ENCODE measurements at regions not wholly inside any gene's neighbourhood (a gene's known extent, or its start where the extent isn't known, plus 50 kb on each side); places are given as distances from the start of the nearest gene placed in this dataset.

DNA sequence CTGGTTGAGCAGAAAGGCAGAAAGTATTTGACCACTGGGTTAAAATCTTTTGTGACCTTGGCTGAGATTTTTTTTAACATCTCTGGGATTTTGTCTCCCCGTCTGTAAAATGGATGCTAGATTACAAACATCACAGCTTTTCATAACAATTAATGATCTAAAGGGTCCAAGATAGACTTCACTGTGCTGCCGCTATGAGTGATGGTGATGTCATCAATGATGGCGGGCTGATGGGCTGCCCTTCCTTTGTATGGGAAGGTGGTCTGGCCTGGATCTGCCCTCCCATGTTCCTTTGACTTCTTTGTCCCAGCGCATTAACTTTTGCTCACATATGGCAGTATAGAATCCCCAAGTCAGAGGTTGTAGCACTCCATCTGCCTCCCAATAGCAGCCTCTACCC is 116.7 kb downstream of the IRX5 start:
- H3K36me3 ChIP-seq (ENCODE audit: insufficient read depth, low read length) = no peaks in the 10 kb centered on the region
- H3K4me1 ChIP-seq (ENCODE audit: insufficient read depth, low read length, poor library complexity, severe bottlenecking) = peaks cover 7% of the 10 kb centered on the region
- no peaks in the 10 kb centered on the region for H3K27me3 ChIP-seq (ENCODE audit: insufficient read depth, low read length, poor library complexity, severe bottlenecking)
- H3K9me2 ChIP-seq (replicated peaks; ENCODE audit: low read depth, low read length) = no peaks in the 10 kb centered on the region
- no peak overlapping the region for H3K9ac ChIP-seq (ENCODE audit: low read depth, low read length, poor library complexity, severe bottlenecking)
- TF ChIP-seq CTCF (conservative IDR thresholded peaks at IDR 0.05; ENCODE audit: low read length) (no peak), EZH2phosphoT487 (IDR thresholded peaks at IDR 0.05; ENCODE audit: borderline replicate concordance) (no peak)
- H3F3A ChIP-seq (ENCODE audit: low read depth) = no peaks in the 10 kb centered on the region; the same call in 1 of the 2 replicates
- H2AFZ ChIP-seq (ENCODE audit: low read length) = no peak overlapping the region
- H3K4me3 ChIP-seq (ENCODE audit: low read length, poor library complexity, severe bottlenecking) = no peak overlapping the region
- H3K79me2 ChIP-seq (ENCODE audit: insufficient read depth, low read length) = no peaks in the 10 kb centered on the region
- H3K9me3 ChIP-seq (ENCODE audit: insufficient read depth, low read depth, low read length) = no peaks in the 10 kb centered on the region
- H3K4me2 ChIP-seq (ENCODE audit: low read depth, low read length, poor library complexity, severe bottlenecking) = no peak overlapping the region
- no peaks in the 10 kb centered on the region for H4K20me1 ChIP-seq (ENCODE audit: insufficient read depth, low read length, poor library complexity, severe bottlenecking)

DNA sequence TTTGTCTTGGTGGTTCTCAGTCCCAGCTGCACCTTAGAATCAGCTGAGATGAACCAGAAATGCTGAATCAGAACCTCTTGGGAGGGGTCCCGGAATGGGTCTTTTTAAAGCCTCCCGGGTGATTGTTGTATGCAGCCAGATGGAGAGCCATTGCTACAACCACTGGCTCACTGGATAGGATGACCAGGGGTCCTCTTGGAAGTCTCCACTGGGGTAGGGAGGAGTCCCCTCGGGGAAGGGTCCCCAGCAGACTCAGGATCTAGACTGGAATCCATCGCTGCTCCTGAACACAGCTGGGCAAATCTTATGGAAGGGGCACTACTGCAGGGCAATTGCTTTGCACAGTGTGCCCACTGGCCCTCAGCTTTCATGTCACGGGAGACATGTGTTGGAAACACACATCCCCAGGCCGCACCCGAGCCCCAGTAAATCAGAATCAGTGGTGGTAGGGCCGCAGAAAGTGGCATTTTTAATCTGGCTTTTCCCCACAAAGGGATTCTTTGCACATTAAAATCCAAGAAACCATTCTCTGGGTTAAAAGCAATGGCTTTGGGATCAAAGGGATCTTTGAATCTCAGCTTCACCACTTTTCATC is 117.3 kb downstream of the IRX5 start:
- no peaks in the 10 kb centered on the region for H3K79me2 ChIP-seq (ENCODE audit: insufficient read depth, low read length)
- H3K27me3 ChIP-seq (ENCODE audit: insufficient read depth, low read length, poor library complexity, severe bottlenecking) = no peaks in the 10 kb centered on the region
- no peak overlapping the region for H2AFZ ChIP-seq (ENCODE audit: low read length)
- H3K9me3 ChIP-seq (ENCODE audit: insufficient read depth, low read depth, low read length) = no peaks in the 10 kb centered on the region
- no peaks in the 10 kb centered on the region for H4K20me1 ChIP-seq (ENCODE audit: insufficient read depth, low read length, poor library complexity, severe bottlenecking)
- no peaks in the 10 kb centered on the region; the same call in 1 of the 2 replicates for H3F3A ChIP-seq (ENCODE audit: low read depth)
- no peak for TF ChIP-seq EZH2phosphoT487 (IDR thresholded peaks at IDR 0.05; ENCODE audit: borderline replicate concordance)
- TF ChIP-seq CTCF (conservative IDR thresholded peaks at IDR 0.05; ENCODE audit: low read length) = no peak
- no peaks in the 10 kb centered on the region for H3K9me2 ChIP-seq (replicated peaks; ENCODE audit: low read depth, low read length)
- H3K4me1 ChIP-seq (ENCODE audit: insufficient read depth, low read length, poor library complexity, severe bottlenecking) = peaks cover 7% of the 10 kb centered on the region
- no peak overlapping the region for H3K4me2 ChIP-seq (ENCODE audit: low read depth, low read length, poor library complexity, severe bottlenecking)
- no peaks in the 10 kb centered on the region for H3K36me3 ChIP-seq (ENCODE audit: insufficient read depth, low read length)
- H3K9ac ChIP-seq (ENCODE audit: low read depth, low read length, poor library complexity, severe bottlenecking) = no peak overlapping the region
- H3K4me3 ChIP-seq (ENCODE audit: low read length, poor library complexity, severe bottlenecking) = no peak overlapping the region

- Histone ChIP-seq H3K9me3 (ENCODE audit: insufficient read depth, low read depth, low read length) (no peaks in the 10 kb centered on the region), H3F3A (ENCODE audit: low read depth) (no peaks in the 10 kb centered on the region; the same call in 1 of the 2 replicates), H3K27me3 (ENCODE audit: insufficient read depth, low read length, poor library complexity, severe bottlenecking) (no peaks in the 10 kb centered on the region), H3K9me2 (replicated peaks; ENCODE audit: low read depth, low read length) (no peaks in the 10 kb centered on the region), H3K4me1 (ENCODE audit: insufficient read depth, low read length, poor library complexity, severe bottlenecking) (peaks cover 7% of the 10 kb centered on the region), H3K4me2 (ENCODE audit: low read depth, low read length, poor library complexity, severe bottlenecking) (no peak overlapping the region), H3K4me3 (ENCODE audit: low read length, poor library complexity, severe bottlenecking) (no peak overlapping the region), H3K79me2 (ENCODE audit: insufficient read depth, low read length) (no peaks in the 10 kb centered on the region), H3K9ac (ENCODE audit: low read depth, low read length, poor library complexity, severe bottlenecking) (no peak overlapping the region), H4K20me1 (ENCODE audit: insufficient read depth, low read length, poor library complexity, severe bottlenecking) (no peaks in the 10 kb centered on the region), H2AFZ (ENCODE audit: low read length) (no peak overlapping the region), H3K36me3 (ENCODE audit: insufficient read depth, low read length) (no peaks in the 10 kb centered on the region)
- TF ChIP-seq CTCF (conservative IDR thresholded peaks at IDR 0.05; ENCODE audit: low read length) (no peak), EZH2phosphoT487 (IDR thresholded peaks at IDR 0.05; ENCODE audit: borderline replicate concordance) (no peak)
Measured at GRCh38 chr16:55048745-55049144, 118.1 kb downstream of the IRX5 start.

All from Loucy (cell line).